ENCODE measurements at regions not wholly inside any gene's neighbourhood (a gene's known extent, or its start where the extent isn't known, plus 50 kb on each side); places are given as distances from the start of the nearest gene placed in this dataset.

- TF ChIP-seq CTCF (IDR thresholded peaks at IDR 0.05) (no peak), POLR2A (IDR thresholded peaks at IDR 0.05) (no peak)
These were observed 246.7 kb downstream of the HS3ST3A1 start for GRCh38 chr17:13355054-13355453.
